ENCODE measurements at regions not wholly inside any gene's neighbourhood (a gene's known extent, or its start where the extent isn't known, plus 50 kb on each side); places are given as distances from the start of the nearest gene placed in this dataset.

DNA sequence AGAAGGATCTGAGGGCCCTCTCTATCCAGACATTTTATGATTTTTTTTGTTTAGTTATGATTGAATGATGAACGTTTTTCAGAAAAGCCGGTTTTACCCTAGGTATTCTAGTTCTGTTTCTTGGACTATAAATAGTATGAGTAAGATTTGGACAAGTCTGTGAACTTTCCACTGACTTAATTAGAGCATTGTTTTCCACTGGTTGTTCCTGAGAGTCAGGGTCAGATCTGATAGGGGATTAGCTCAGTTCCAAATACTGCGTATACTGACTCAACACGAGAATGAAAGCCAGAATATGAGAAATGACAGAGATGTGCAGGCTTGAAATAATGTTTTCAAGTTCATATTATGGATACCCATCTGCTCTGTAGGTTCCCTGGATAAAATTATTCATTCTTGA is 361.6 kb downstream of the AEBP2 start:
- DNase-seq, result no peak
- Histone ChIP-seq H3K27ac (peak overlapping the region in 4 of 12 donors; percentile 1 to 54 (median 30)), H3K4me1 (peaks cover 0 to 18% (median 4%) of the 10 kb centered on the region in 12 donors), H3K27me3 (no peaks in the 10 kb centered on the region), H3K9me3 (peaks cover 0 to 3% (median 0%) of the 10 kb centered on the region in 12 donors), H3K36me3 (no peaks in the 10 kb centered on the region), H3K4me3 (no peak overlapping the region)
- 29 to 59% (median 31%) methylated on average over 4 of the region's 4 CpGs for WGBS, 4 donors
- intact Hi-C loops (cut with DNase I), result no loop called here
- TF ChIP-seq POLR2A (IDR thresholded peaks at IDR 0.05) (no peak), CTCF (IDR thresholded peaks at IDR 0.05) (no peak)
- peak; percentile 58 to 82 (median 76) for ATAC-seq

- DNase-seq, result no peak
- intact Hi-C loops (cut with DNase I), result no loop called here
- Histone ChIP-seq H3K27ac (no peak overlapping the region), H3K4me1 (peaks cover 0 to 18% (median 4%) of the 10 kb centered on the region in 12 donors), H3K9me3 (peaks cover 0 to 3% (median 0%) of the 10 kb centered on the region in 12 donors), H3K4me3 (no peak overlapping the region), H3K27me3 (no peaks in the 10 kb centered on the region), H3K36me3 (no peaks in the 10 kb centered on the region)
- no peak for ATAC-seq
- no peak for TF ChIP-seq POLR2A (IDR thresholded peaks at IDR 0.05)
- no peak for TF ChIP-seq CTCF (IDR thresholded peaks at IDR 0.05)
- 92 to 96% (median 93%) methylated on average over 4 of the region's 4 CpGs for WGBS, 4 donors
Observed at GRCh38 chr12:19801941-19802340, 362.6 kb downstream of the AEBP2 start.

GRCh38 chr12:19802915-19803314 is 363.6 kb downstream of the AEBP2 start:
- DNase-seq, result no peak
- H3K27me3 ChIP-seq, result no peaks in the 10 kb centered on the region
- no peak overlapping the region for H3K27ac ChIP-seq
- no peaks in the 10 kb centered on the region for H3K36me3 ChIP-seq
- H3K4me3 ChIP-seq, result no peak overlapping the region
- intact Hi-C loops (cut with DNase I), result no loop called here
- ATAC-seq, result no peak
- peaks cover 0 to 18% (median 4%) of the 10 kb centered on the region in 12 donors for H3K4me1 ChIP-seq
- 93 to 97% (median 95%) methylated on average over 2 of the region's 2 CpGs for WGBS, 4 donors
- no peak for TF ChIP-seq CTCF (IDR thresholded peaks at IDR 0.05)
- no peak for TF ChIP-seq POLR2A (IDR thresholded peaks at IDR 0.05)
- no peaks in the 10 kb centered on the region for H3K9me3 ChIP-seq

- peaks cover 0 to 10% (median 0%) of the 10 kb centered on the region in 12 donors for H3K9me3 ChIP-seq
- peaks cover 0 to 15% (median 4%) of the 10 kb centered on the region in 12 donors for H3K4me1 ChIP-seq
- no peak for ATAC-seq
- H3K27ac ChIP-seq, result no peak overlapping the region
- no peak for TF ChIP-seq POLR2A (IDR thresholded peaks at IDR 0.05)
- no peak for TF ChIP-seq CTCF (IDR thresholded peaks at IDR 0.05)
- no peak for DNase-seq
- no peak overlapping the region for H3K4me3 ChIP-seq
- no peaks in the 10 kb centered on the region for H3K27me3 ChIP-seq
- 92 to 98% (median 93%) methylated on average over 1 of the region's 1 CpG for WGBS, 4 donors
- H3K36me3 ChIP-seq, result no peaks in the 10 kb centered on the region
- intact Hi-C loops (cut with DNase I), result no loop called here
Observed at GRCh38 chr12:19804737-19805136, 365.4 kb downstream of the AEBP2 start.

Data from heart left ventricle (tissue), 16 donors.